Stimulated activated CD4-positive, alpha-beta T cell treated with anti-CD3 and anti-CD28 coated beads, Interleukin-2, amount 100 ng/mL, for 4 hours (primary cell): ENCODE measurements at regions not wholly inside any gene's neighbourhood (a gene's known extent, or its start where the extent isn't known, plus 50 kb on each side); places are given as distances from the start of the nearest gene placed in this dataset.
"Not testable (repeated sequence)": the region's sequence is repeated elsewhere in the genome, so short reads cannot be mapped to it uniquely, and the experiment has no call there.

Experiments used
- DNase-seq: peaks from one replicate; pipeline ENCODE4 v3.0.0-alpha.2; 2020; ENCODE audit warnings: low read depth

GRCh38 chr6:3962291-3963280, 113.4 kb downstream of the FAM50B start:
- no peak for DNase-seq

DNA sequence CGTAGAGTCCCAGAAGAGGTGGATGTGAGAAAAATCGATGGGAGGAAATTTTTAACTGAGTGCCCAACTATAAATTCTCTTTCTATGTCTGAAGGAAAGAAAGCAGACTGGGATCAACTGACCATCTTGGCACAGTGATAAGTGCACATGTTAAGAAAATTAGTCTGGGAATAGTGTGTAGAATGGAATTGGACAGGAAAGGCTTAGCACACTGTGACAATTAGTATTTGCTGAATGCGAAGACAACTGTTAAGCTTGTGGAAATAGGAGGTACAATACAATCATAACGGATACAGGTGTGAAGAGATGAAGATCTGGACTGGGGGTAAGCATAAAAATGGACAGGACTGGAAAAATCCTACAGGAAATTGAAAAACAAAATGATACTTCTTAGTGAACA, 114.3 kb downstream of the FAM50B start:
- DNase-seq: no peak

- DNase-seq: no peak
Measured at GRCh38 chr6:3965071-3965718, 113.7 kb downstream of the FAM217A start.

DNA sequence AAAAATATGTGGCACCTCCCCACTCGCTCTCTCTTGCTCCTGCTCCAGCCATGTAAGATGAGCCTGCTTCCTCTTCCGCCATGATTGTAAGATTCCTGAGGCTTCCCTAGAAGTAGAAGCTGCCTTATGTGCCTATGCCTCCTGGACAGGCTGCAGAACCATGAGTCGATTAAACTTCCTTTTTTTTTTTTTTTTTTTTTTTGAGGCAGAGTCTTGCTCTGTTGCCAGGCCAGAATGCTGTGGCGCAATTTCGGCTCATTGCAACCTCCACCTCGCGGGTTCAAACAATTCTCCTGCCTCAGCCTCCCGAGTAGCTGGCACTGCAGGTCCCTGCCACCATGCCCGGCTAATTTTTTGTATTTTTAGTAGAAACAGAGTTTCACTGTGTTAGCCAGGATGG, 112.5 kb downstream of the FAM217A start:
- DNase-seq: no peak

- DNase-seq: no peak
Measured at GRCh38 chr6:3970097-3970496, 108.8 kb downstream of the FAM217A start.

GRCh38 chr6:3973152-3973551, 105.8 kb downstream of the FAM217A start:
- not testable (repeated sequence) for DNase-seq

DNA sequence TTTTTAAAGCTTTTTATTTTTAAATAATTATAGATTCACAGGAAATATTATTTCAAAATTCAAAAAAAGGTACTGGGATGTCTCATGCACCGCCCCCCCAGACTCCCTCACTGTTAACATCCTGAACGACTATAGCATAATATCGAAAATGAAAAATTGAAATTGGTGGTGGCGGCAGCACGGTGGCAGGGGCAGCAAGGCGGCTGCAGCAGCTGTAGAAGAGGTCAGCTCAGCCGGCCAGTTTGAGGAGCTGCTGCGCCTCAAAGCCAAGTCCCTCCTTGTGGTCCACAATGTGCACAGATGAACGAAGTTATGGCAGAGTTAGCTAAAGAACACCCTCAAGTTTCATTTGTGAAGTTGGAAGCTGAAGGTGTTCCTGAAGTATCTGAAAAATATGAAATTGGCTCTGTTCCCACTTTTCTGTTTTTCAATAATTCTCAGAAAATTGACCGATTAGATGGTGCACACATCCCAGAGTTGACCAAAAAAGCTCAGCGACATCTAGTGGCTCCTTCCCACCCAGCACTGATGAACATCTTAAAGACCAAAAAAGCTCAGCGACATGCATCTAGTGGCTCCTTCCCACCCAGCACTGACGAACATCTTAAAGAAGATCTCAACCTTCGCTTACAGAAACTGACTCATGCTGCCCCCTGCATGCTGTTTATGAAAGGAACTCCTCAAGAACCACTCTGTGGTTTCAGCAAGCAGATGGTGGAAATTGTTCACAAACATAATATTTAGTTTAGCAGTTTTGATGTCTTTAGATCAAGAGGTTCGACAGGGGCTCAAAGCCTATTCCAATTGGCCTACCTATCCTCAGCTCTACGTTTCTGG, 100.8 kb downstream of the FAM217A start:
- DNase-seq: peak; percentile 25

DNA sequence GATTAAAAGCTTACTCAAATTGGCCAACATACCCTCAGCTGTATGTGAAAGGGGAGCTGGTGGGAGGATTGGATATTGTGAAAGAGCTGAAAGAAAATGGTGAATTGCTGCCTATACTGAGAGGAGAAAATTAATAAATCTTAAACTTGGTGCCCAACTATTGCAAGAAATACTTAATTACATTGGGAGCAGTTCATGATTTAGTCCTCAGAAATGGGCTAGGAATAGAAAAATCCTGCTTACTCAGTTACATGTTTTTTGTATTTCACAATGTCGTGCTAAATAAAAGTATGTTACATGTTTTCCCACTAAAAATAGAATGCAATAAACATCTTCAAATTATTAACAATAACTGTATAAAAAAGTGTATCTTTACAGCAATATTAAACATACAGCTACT, 100.0 kb downstream of the FAM217A start:
- not testable (repeated sequence) for DNase-seq

GRCh38 chr6:3981917-3982316, 97.0 kb downstream of the FAM217A start:
- DNase-seq: no peak

- DNase-seq: no peak
Measured at GRCh38 chr6:3983778-3984177, 95.2 kb downstream of the FAM217A start.

GRCh38 chr6:3984494-3984893, 94.4 kb downstream of the FAM217A start:
- DNase-seq: no peak

DNA sequence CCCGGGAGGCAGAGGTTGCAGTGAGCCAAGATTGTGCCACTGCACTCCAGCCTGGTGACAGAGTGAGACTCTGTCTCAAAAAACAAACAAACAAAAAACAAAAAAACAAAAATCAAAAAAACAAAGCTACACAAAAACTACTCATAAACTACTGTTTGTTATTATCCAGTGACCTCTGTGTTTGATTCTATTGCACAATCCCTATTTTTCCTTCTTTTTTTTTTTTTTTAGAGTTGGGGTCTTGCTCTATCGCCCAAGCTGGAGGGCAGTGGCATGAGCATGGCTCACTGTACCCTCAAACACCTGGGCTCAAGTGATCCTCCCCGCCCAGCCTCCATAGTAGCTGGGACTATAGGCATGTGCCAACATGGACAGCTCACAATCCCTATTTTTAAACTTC, 92.7 kb downstream of the FAM217A start:
- DNase-seq: no peak

DNA sequence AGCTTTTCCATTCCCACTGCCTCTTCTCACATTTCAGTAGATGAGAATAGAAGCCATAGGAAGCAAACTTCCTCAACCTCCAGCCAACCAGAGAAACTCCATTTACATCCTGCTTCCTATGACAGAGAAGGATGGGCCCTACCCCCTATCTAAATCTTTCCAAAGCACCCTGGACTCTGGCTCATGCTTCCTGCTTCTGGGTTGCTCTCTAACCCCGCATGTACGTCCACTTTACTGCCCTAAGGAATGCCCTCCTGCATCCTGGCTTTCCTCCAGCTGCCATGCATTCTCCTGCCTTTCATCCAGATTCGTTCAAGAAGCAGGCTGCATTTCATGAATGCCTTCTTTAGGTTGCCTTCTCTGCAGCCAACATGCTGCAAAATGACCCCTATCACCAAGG, 91.9 kb downstream of the FAM217A start:
- DNase-seq: no peak

DNA sequence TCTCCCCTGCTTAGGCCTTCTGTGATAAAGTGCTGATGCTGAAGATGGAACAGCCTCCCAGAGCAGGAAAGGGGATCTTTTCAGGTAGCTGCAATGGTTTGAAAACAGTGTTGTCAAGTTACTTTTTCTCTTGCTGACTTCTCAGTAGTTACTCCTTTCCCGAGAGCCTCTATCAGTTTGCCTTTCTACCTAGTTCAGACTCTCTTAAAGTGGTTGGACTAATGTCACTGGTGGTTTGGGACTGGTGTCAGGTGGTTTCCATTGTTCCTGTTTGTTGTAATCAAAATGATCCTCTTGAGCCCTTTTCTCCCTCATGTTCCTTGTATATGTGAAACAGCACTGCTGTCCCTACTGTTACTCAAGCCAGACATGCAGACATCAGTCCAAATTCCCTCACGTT, 91.4 kb downstream of the FAM217A start:
- no peak for DNase-seq

DNA sequence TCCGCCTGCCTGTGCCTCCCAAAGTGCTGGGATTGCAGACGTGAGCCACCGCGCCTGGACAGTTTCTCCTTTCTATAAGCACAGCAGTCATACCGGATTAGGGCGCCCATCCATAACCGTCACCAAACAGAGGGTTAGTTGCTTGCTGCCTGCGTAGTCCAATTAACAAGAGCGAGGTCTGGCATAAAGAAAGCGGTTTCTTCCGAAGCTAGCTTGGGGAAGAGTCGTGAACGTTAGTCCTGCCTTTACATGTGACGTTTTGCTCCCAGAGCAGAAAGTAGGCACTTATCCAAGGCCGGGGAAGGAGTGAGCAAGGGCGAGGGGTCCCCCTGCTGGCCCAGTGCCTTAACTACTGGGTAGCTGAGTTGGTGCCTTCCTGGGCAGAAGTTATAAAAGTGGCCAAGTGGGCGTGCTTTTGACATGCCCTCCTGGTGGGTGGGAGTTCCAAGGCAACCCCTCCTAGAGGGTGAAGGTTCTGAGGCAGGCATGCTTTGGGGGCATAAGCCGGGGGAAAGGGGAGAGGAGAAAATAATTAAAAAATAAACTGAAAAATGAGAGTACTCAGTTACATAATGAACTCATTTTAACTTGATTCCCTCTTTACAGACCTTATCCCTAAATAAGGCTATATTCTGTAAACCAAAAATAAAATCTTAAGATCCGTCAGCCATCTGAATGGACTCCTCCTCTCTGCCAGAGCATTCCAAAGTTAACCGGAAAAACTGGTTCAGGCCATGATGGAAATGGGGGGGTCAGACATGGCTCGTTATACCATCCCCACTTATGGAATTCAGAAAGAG, 88.0 kb downstream of the FAM217A start:
- peak; percentile 57 for DNase-seq

- no peak for DNase-seq
Measured at GRCh38 chr6:3991941-3992340, 87.0 kb downstream of the FAM217A start.

GRCh38 chr6:3996349-3996748, 82.6 kb downstream of the FAM217A start:
- no peak for DNase-seq

GRCh38 chr6:3997177-3997770, 81.7 kb downstream of the FAM217A start:
- DNase-seq: no peak

DNA sequence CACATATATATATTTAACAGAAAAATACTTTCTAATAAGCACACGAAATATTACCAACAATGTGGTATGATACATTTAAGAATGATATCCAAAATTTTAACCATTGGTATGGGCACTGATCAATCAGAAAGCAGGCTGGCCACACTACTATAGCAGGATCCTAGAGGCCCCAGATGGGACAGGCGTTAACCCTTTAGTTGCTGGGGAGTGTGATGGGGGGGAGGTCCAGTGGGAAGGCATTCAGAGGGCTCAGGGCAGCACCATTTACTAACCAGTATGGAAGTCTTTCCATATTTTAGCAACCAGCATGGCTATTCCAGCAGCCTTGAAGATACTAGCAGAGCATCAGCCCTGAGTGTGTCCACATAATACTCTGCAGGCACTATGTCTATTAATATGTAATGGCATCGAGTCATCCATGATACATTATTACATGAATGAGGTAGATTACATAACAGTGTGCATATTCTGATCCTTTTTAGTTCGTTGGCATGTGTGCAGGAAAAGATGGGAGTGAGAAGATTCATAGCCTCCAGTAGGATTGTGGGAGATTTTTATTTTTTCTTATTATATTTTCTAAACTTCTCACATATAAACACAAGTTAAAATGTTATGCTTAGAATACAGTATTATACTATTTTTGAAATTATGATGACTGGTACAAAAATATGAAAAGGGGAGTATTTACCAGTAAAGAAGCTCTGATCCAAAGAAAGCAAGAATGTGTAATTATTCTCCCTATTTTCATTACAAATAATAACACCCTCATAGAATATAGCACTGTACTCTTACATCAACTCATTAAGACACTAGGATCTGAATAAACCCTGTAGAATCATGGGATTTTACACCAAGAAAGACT, 78.9 kb downstream of the FAM217A start:
- no peak for DNase-seq

DNA sequence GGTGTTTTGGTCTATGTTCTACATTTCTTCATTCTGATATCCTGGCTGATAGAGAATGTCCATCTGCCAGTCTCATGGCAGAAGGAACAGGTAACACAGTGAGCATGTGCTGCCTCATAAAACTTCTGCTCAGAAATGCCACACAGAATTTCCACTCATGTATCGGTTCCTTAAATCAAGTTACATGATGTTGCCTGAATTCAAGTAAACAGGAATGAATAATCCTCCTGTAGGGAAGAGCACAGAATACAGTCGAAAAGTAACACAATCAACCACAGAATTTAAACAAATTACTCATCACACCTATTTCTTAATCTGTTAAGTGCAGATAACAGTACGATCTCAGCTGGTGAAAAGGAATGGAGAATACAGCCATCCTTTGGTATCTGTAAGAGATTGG, 74.7 kb downstream of the FAM217A start:
- no peak for DNase-seq
